ENCODE measurements at regions not wholly inside any gene's neighbourhood (a gene's known extent, or its start where the extent isn't known, plus 50 kb on each side); places are given as distances from the start of the nearest gene placed in this dataset.

DNA sequence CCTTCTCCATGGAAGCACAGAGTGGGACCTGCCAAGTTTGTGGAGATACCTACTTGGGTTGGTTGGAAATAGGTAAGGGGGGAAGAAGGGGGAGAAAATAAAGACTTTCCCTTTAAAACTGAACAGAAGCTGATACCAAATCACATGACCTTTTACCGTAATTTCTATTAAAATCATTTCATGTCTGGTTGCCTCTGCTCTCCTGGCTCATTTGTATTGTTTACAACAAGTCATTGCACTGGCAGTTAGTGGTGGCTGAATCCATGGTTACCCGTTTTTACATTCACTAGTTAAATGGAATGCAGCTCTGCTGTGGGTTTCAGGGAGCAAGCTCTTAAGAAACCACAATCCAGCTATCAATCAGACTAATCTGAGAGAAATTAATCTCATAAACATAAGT, 353.7 kb upstream of the ESRRG start:
- Mint-ChIP-seq H3K4me1 (ENCODE audit: low read depth, unreplicated experiment) (no peaks in the 10 kb centered on the region), H3K36me3 (ENCODE audit: unreplicated experiment) (no peaks in the 10 kb centered on the region), H3K27ac (ENCODE audit: unreplicated experiment) (no peak overlapping the region), H3K27me3 (ENCODE audit: unreplicated experiment) (no peaks in the 10 kb centered on the region), H3K4me3 (ENCODE audit: unreplicated experiment) (no peak overlapping the region), H3K9me3 (ENCODE audit: unreplicated experiment) (no peaks in the 10 kb centered on the region)
- DNase-seq: no peak
- TF ChIP-seq, protein P1, sequence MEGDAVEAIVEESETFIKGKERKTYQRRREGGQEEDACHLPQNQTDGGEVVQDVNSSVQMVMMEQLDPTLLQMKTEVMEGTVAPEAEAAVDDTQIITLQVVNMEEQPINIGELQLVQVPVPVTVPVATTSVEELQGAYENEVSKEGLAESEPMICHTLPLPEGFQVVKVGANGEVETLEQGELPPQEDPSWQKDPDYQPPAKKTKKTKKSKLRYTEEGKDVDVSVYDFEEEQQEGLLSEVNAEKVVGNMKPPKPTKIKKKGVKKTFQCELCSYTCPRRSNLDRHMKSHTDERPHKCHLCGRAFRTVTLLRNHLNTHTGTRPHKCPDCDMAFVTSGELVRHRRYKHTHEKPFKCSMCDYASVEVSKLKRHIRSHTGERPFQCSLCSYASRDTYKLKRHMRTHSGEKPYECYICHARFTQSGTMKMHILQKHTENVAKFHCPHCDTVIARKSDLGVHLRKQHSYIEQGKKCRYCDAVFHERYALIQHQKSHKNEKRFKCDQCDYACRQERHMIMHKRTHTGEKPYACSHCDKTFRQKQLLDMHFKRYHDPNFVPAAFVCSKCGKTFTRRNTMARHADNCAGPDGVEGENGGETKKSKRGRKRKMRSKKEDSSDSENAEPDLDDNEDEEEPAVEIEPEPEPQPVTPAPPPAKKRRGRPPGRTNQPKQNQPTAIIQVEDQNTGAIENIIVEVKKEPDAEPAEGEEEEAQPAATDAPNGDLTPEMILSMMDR (IDR thresholded peaks at IDR 0.05; ENCODE audit: partially characterized antibody, unreplicated experiment): no peak

GRCh38 chr1:217072926-217073325, 349.7 kb upstream of the ESRRG start:
- no peaks in the 10 kb centered on the region for H3K4me1 Mint-ChIP-seq (ENCODE audit: low read depth, unreplicated experiment)
- no peak for DNase-seq
- no peak overlapping the region for H3K4me3 Mint-ChIP-seq (ENCODE audit: unreplicated experiment)
- no peaks in the 10 kb centered on the region for H3K27me3 Mint-ChIP-seq (ENCODE audit: unreplicated experiment)
- no peaks in the 10 kb centered on the region for H3K9me3 Mint-ChIP-seq (ENCODE audit: unreplicated experiment)
- TF ChIP-seq, protein P1 (IDR thresholded peaks at IDR 0.05; ENCODE audit: partially characterized antibody, unreplicated experiment): no peak
- no peak overlapping the region for H3K27ac Mint-ChIP-seq (ENCODE audit: unreplicated experiment)
- H3K36me3 Mint-ChIP-seq (ENCODE audit: unreplicated experiment): no peaks in the 10 kb centered on the region

DNA sequence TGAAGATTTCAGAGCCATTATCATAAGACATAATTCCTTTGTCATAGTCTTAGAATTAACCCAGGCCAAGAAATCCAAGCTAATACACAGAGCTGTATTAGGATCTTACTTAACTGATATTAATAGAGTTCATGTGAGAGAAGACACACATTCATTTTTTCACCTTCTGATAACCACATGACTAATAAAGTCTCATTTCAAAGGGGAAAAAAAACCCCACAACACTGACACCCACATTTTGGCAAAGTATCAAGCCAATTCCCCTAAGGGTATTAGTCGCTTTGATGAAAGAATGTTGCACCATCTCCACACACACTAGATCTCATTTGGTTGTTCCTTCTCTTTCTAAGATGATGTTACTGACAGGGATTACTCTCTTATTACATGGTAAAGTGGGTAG, 344.4 kb upstream of the ESRRG start:
- Mint-ChIP-seq H3K4me1 (ENCODE audit: low read depth, unreplicated experiment) (no peaks in the 10 kb centered on the region), H3K27ac (ENCODE audit: unreplicated experiment) (no peak overlapping the region), H3K9me3 (ENCODE audit: unreplicated experiment) (no peaks in the 10 kb centered on the region), H3K36me3 (ENCODE audit: unreplicated experiment) (no peaks in the 10 kb centered on the region), H3K27me3 (ENCODE audit: unreplicated experiment) (no peaks in the 10 kb centered on the region), H3K4me3 (ENCODE audit: unreplicated experiment) (no peak overlapping the region)
- TF ChIP-seq, protein P1 (IDR thresholded peaks at IDR 0.05; ENCODE audit: partially characterized antibody, unreplicated experiment): no peak
- no peak for DNase-seq

- TF ChIP-seq, protein P1 (IDR thresholded peaks at IDR 0.05; ENCODE audit: partially characterized antibody, unreplicated experiment): no peak
- Mint-ChIP-seq H3K4me1 (ENCODE audit: low read depth, unreplicated experiment) (no peaks in the 10 kb centered on the region), H3K27me3 (ENCODE audit: unreplicated experiment) (no peaks in the 10 kb centered on the region), H3K27ac (ENCODE audit: unreplicated experiment) (no peak overlapping the region), H3K4me3 (ENCODE audit: unreplicated experiment) (no peak overlapping the region), H3K9me3 (ENCODE audit: unreplicated experiment) (no peaks in the 10 kb centered on the region), H3K36me3 (ENCODE audit: unreplicated experiment) (no peaks in the 10 kb centered on the region)
- no peak for DNase-seq
Measured at GRCh38 chr1:217066794-217067193, 343.6 kb upstream of the ESRRG start.

GRCh38 chr1:217063172-217063908, 340.1 kb upstream of the ESRRG start:
- TF ChIP-seq, protein P1 (IDR thresholded peaks at IDR 0.05; ENCODE audit: partially characterized antibody, unreplicated experiment): no peak
- Mint-ChIP-seq H3K27me3 (ENCODE audit: unreplicated experiment) (no peaks in the 10 kb centered on the region), H3K4me3 (ENCODE audit: unreplicated experiment) (no peak overlapping the region), H3K4me1 (ENCODE audit: low read depth, unreplicated experiment) (no peaks in the 10 kb centered on the region), H3K36me3 (ENCODE audit: unreplicated experiment) (no peaks in the 10 kb centered on the region), H3K9me3 (ENCODE audit: unreplicated experiment) (no peaks in the 10 kb centered on the region), H3K27ac (ENCODE audit: unreplicated experiment) (no peak overlapping the region)
- no peak for DNase-seq

All from glutamatergic neuron (in vitro differentiated cells).